GM19455 (cell line): ENCODE measurements at regions not wholly inside any gene's neighbourhood (a gene's known extent, or its start where the extent isn't known, plus 50 kb on each side); places are given as distances from the start of the nearest gene placed in this dataset.
"Not testable (repeated sequence)": the region's sequence is repeated elsewhere in the genome, so short reads cannot be mapped to it uniquely, and the experiment has no call there.

Experiments used
- ATAC-seq: cut with Tn5 transposase; IDR thresholded peaks from one replicate; pipeline ENCODE4 v1.9.1; 2021; ENCODE audit not compliant: unreplicated experiment

DNA sequence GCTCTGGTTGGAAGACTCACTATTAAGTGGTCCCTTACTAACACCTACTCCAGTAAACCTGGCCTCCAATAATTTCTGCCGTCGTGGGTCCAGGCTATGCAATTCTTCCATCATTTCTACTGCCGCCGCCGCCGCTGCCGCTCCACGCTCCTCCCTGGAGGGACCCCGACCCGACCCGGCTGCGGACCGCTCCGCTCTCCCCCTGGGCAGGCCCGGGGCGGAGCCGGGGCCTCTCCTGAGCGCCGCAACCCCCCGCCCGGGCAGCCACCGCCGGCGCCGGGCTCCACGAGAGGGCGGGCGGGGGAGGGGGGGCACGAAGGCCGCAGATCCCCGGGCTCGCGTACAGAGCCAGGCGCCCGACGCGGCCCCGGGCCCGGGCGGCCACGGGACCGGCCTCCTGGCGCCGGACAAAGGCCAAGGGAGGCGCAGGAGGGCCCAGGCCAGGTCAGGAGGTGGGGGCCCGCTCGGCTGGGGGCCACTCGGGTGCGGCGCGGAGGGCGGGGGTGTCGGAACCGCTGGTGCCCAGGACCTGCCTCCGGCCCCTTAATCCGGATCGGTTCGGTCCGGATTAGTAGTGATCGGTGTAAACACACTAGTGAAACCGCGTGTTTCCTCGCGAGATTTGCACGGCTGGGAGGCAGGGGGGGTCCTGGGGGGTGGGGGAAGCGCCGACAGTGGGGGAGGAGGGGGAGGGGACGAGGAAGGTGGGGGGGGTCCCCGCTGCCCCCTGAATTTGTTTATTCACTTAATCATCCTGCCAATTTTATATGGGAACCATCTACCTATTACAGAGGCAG lies 215.1 kb upstream of the CCL2 start:
- not testable (repeated sequence) for ATAC-seq

GRCh38 chr17:34045990-34046389 lies 209.1 kb upstream of the CCL2 start:
- ATAC-seq: no peak

GRCh38 chr17:34051046-34051445 lies 204.0 kb upstream of the CCL2 start:
- no peak for ATAC-seq

DNA sequence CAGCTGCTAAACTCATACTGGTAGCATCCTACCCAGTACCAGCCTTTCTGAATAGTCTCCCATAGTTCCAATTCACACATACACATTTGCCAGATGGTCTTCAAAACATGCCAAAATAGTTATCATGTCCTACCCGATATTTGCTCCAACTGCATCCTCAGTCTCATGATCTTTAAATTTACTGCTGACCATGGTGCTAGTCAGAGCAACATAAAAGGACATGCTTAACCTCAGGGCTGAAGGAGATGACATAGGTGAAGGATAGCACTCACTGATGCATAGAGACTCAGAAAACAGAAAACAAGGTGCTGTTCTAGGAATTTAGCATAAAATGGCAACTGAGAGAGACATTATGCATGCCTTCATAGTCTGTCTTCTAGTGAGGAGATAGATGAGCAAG lies 200.6 kb upstream of the CCL2 start:
- ATAC-seq: no peak

DNA sequence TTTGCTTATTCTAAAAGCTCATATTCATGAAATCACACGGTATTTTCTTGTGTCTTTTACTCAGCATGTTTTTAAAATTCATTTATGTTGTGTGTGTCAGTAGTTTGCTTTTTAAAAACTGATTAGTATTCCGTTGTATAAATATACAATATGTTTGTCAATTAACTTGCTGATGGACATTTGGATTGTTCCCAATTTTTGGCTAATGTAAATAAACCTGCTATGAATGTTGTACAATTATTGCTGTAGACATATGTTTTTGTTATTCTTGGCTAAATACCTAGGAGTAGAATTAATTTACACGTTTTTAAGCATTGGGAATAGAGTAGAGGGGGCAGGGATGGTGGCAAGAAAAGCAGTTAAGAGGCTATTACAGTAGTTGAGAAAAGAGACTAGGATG lies 199.5 kb upstream of the CCL2 start:
- ATAC-seq: no peak

GRCh38 chr17:34059423-34060220 lies 195.5 kb upstream of the CCL2 start:
- ATAC-seq: no peak

DNA sequence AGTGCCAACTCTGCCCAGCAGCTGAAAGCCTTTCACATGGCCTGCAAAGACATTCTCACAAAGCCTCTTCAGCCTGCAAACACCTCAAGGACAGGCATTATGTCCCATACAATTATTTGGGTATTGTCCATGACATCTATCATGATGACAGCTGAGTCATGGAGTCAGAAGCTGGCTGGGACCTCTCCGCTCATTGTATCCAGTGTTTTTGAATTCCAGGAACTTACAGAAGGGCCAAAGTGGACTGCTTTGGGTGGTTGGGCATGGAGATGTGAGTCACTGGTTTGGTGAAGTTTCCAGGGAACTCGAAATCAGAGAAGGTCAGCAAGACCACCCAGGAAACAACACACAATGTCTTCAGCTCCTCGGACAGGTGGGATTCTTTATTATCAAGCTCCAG lies 188.6 kb upstream of the CCL2 start:
- no peak for ATAC-seq

GRCh38 chr17:34067011-34067410 lies 188.1 kb upstream of the CCL2 start:
- ATAC-seq: no peak

DNA sequence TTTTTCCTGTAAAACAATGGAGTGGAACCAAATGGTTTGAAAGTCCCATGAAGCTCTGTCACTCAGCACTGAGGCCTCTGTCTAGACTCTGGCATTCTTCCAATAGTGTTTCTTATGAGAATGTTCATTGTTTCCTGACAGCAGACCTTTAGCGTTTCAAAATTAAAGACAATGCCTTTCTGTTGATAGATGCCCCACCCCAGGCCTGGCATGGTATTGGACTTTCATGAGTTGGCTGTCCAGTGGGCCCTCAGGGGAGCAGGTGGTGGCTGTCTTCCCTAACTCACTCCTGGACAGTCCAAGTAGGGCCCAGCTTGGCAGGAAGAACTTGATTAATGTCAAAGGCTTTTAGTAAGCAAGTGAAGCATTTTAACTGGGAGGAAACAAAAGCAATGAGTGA lies 186.5 kb upstream of the CCL2 start:
- ATAC-seq: no peak

- no peak for ATAC-seq
These were observed 184.4 kb upstream of the CCL2 start for GRCh38 chr17:34070712-34071111.

DNA sequence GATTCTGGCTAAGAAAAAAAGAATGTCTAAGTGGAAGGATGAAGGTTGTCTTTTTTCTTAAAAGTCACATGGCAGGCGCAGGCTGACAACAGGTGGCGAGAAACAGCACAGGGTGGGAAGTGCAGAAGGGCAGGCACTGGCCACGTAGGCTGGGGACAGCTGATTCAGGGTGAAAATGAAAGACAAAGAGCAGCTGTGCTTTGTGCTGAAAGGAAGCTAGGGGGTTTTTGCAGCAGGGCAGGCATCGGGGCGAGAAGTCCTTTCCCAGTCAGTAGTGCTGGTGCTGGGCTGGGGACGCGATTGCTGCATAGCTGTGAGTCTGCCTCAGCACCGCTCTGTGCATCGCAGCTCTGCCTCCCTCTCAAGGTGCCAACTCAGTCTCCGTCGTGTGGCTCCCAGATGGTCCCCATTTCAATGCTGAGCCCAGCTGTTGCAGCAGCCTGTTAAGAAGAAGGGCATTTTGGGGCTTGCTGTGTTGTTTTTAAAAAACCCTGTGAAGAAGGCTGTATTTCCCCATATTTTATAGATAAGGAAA lies 183.1 kb upstream of the CCL2 start:
- ATAC-seq: no peak

DNA sequence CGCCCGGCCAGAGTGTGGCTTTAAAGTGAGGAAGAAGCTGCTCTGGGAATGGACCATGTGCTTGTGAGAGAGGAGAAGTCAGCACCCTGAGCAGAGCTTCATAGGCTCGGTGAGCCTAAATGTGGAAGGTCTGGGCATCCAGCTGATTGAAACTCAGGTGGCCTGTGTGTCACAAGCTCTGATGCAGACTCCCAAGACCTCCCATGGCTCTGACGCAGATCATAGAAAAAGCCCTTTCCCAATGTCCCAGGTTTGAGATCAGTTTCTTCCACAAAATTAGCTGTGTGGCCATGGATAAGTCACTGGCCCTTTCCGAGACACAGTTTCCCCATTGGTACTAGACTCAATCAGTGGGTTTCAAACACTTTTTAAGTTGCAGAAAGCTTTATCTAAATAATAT lies 180.0 kb upstream of the CCL2 start:
- ATAC-seq: no peak

DNA sequence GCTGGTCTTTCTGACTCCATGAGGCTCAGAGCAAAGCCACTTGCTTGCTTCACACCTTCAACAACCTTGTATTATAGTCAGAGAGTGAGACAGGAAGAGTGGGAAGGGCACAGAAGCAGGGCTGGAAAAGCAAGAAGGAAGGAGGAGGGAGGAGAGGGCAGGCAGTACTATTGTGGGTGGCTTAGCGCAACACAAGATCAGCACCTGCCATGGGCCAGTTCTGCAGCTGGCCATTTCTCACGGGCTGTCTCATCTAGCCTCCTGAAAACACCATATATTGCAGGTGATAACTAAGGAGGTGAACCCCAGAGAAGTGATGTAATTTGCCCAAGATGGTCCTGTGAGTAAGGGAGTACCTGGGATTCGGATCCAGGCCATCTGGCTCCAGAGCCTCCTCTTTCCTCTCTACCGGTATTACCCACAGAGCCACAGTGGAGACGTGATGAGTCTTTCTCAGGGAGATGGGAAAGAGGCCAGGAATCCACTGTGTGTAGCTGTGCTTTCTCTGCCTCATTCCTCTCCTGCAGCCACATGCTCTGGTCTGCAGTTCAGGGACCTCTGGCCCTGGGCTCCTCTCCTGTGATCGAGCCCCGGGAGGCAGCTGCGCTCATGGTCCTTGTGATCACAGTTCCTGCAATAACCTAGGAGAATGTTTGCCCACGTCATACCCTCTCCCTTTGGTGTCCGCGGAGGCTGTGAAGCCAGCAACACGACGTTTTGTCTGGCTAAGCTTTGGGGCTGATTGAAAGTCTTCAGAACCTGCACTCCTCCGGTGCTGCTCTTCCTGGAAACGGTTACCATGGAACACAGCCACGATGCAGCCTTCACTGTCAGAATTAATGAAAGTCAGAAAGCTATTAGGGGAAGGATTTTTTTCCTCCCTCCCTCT lies 178.1 kb upstream of the CCL2 start:
- no peak for ATAC-seq

DNA sequence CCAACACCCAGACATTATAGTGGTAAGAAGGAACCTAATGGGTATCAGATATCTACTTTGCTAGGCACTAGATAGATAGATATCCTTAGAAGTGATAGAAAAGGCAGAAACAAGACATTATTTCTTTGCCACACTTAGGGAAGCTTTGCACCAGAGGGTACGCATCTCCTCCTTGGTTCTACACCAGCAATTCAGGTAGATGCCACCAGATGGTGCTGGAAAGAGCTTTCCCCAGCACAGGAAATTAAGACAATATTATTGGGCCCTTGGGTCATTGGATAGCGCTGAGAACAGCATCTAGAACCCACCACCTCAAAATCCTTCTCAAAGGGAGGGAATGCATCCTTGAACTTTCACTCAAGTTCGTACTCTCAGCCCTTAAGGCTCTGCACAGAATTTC lies 173.8 kb upstream of the CCL2 start:
- no peak for ATAC-seq

GRCh38 chr17:34082404-34082803 lies 172.7 kb upstream of the CCL2 start:
- no peak for ATAC-seq

GRCh38 chr17:34089042-34089441 lies 166.0 kb upstream of the CCL2 start:
- not testable (repeated sequence) for ATAC-seq

GRCh38 chr17:34090593-34090992 lies 164.5 kb upstream of the CCL2 start:
- ATAC-seq: no peak

GRCh38 chr17:34091975-34092374 lies 163.1 kb upstream of the CCL2 start:
- ATAC-seq: no peak

DNA sequence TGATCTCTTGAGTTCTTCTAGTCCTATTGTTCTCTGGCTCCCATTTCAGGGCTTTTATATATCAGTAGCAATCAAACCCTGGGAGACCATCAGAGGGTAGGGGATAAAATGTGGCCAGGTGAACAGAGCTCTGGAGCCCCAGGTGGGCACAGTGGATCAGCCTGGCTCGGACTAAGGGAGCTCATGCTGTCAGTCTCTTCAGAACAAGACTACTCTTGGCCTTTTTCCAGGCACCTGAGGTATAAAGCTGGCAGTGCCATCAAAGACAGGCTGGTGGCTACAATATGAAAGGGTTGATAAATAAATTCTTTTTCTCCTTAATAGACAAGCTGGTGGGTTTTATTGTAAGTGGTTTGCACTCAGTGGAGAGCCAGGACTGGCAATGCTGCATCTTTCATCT lies 160.0 kb upstream of the CCL2 start:
- ATAC-seq: no peak

- ATAC-seq: no peak
These were observed 156.4 kb upstream of the CCL2 start for GRCh38 chr17:34098699-34099098.

DNA sequence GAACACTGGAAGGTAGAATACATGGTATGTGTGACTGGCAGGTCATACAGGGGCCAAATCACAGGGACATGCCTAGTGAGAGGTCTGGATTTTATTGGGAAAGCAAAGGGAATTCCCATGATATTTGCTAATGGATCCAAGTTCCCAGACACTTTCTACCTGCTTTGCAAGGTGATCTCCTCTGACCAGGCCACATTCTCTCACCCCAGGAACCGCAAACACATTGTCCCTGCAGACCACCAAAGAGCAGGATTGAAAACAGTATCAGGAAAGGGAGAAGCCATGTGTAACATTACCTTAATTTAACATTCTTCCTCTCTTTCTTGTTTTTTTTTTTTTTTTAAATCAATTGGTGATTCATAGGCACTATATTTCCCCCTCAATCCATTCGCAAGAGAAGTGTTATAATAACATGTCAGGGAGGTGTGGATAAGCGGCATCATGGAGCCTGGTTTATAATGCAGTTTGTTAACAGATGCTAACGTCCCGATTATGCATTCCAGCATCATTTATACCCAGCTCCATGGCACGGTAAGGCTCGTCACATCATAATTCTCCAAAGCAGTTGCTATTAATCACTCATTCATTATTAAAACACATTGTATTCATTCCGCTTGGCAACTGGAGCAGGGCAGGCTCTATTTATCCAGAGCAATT lies 155.1 kb upstream of the CCL2 start:
- no peak for ATAC-seq
